CD14-positive monocyte (primary cell): ENCODE measurements at regions not wholly inside any gene's neighbourhood (a gene's known extent, or its start where the extent isn't known, plus 50 kb on each side); places are given as distances from the start of the nearest gene placed in this dataset.

Experiments
- DNase-seq, 3 donors: peaks; one replicate each; pipeline ENCODE4 v3.0.0-alpha.2; 2011 to 2022
- H2AFZ ChIP-seq: 2 replicates; pipeline ENCODE4 v1.6.0; 2012; ENCODE audit warnings: mild to moderate bottlenecking, low read depth, low read length, inconsistent platforms; ENCODE audit not compliant: insufficient read depth, poor library complexity, severe bottlenecking
- H3K27ac ChIP-seq, 2 donors: 1 replicate in 1 of 2; 2 replicates in 1 of 2; pipeline ENCODE4 v1.5.1; 2012 to 2013; ENCODE audit warnings: low read length in 2 of 2, control low read depth in 1 of 2, inconsistent platforms in 1 of 2, low read depth in 1 of 2, mild to moderate bottlenecking in 1 of 2
- H3K27me3 ChIP-seq, 2 donors: one replicate each; pipeline versions ENCODE4 v1.6.0 to v1.6.1; 2011 to 2013; ENCODE audit warnings: low read length in 2 of 2; ENCODE audit not compliant: control insufficient read depth in 2 of 2, insufficient read depth in 2 of 2
- H3K36me3 ChIP-seq, 2 donors: replicated peaks in 1 of 2; 1 replicate in 1 of 2; 2 replicates in 1 of 2; pipeline versions ENCODE4 v1.5.1 to v1.6.1; 2012 to 2013; ENCODE audit warnings: low read length in 2 of 2, control low read depth in 1 of 2, inconsistent platforms in 1 of 2, mild to moderate bottlenecking in 1 of 2; ENCODE audit not compliant: insufficient read depth in 2 of 2, control insufficient read depth in 1 of 2
- H3K4me1 ChIP-seq, 2 donors: 1 replicate in 1 of 2; 2 replicates in 1 of 2; pipeline versions ENCODE4 v1.5.1 to v1.6.1; 2012 to 2013; ENCODE audit warnings: low read length in 2 of 2, control low read depth in 1 of 2, inconsistent platforms in 1 of 2, mild to moderate bottlenecking in 1 of 2, moderate library complexity in 1 of 2; ENCODE audit not compliant: insufficient read depth in 2 of 2, control insufficient read depth in 1 of 2
- H3K4me2 ChIP-seq: replicated peaks from 2 replicates; pipeline ENCODE3; 2012; ENCODE audit warnings: low read length, moderate library complexity, mild to moderate bottlenecking; ENCODE audit not compliant: poor library complexity, severe bottlenecking; ENCODE audit errors: extremely low read depth
- H3K4me3 ChIP-seq, 3 experiments: fragments of 200-600 bp in 1 of 3; sonication (generic) in 1 of 3; replicated peaks in 1 of 3; 1 replicate in 2 of 3; 2 replicates in 1 of 3; pipeline ENCODE4 v1.5.1; 2011 to 2013; ENCODE audit warnings: low read length in 3 of 3, mild to moderate bottlenecking in 3 of 3, control low read depth in 2 of 3, low read depth in 2 of 3, inconsistent platforms in 1 of 3, moderate library complexity in 1 of 3
- H3K79me2 ChIP-seq: 2 replicates; pipeline ENCODE4 v1.6.0; 2012; ENCODE audit warnings: mild to moderate bottlenecking, control low read depth, inconsistent platforms, low read length, moderate library complexity; ENCODE audit not compliant: insufficient read depth
- H3K9ac ChIP-seq: 2 replicates; pipeline ENCODE4 v1.6.0; 2017; ENCODE audit warnings: low read length, mild to moderate bottlenecking; ENCODE audit not compliant: insufficient read depth, poor library complexity, severe bottlenecking
- H3K9me3 ChIP-seq, 2 donors: replicated peaks in 1 of 2; 1 replicate in 1 of 2; 2 replicates in 1 of 2; pipeline versions ENCODE4 v1.5.1 to v1.6.1; 2012 to 2013; ENCODE audit warnings: low read length in 2 of 2, control low read depth in 1 of 2; ENCODE audit not compliant: control insufficient read depth in 1 of 2, insufficient read depth in 1 of 2
- H4K20me1 ChIP-seq: 2 replicates; pipeline ENCODE4 v1.6.0; 2012; ENCODE audit warnings: mild to moderate bottlenecking, low read length, control low read depth, moderate library complexity; ENCODE audit not compliant: insufficient read depth
- H3K27ac Mint-ChIP-seq, 7 donors: one replicate each; pipeline ENCODE4 v1.8.0; 2020; ENCODE audit warnings: mild to moderate bottlenecking in 7 of 7, mixed read lengths in 7 of 7, moderate library complexity in 6 of 7, inconsistent platforms in 2 of 7
- H3K27me3 Mint-ChIP-seq, 3 donors: one replicate each; pipeline ENCODE4 v1.8.0; 2021 to 2022; ENCODE audit warnings: low read depth in 3 of 3, mild to moderate bottlenecking in 3 of 3, mixed read lengths in 3 of 3, moderate library complexity in 3 of 3, inconsistent platforms in 1 of 3
- H3K36me3 Mint-ChIP-seq, 2 donors: one replicate each; pipeline ENCODE4 v1.8.0; 2020; ENCODE audit warnings: mixed read lengths in 2 of 2, inconsistent platforms in 1 of 2, mild to moderate bottlenecking in 1 of 2
- H3K4me1 Mint-ChIP-seq: one replicate; pipeline ENCODE4 v1.8.0; 2020; ENCODE audit warnings: mild to moderate bottlenecking, mixed read lengths
- H3K4me3 Mint-ChIP-seq, 2 donors: one replicate each; pipeline ENCODE4 v1.8.0; 2020; ENCODE audit warnings: mild to moderate bottlenecking in 2 of 2, mixed read lengths in 2 of 2, moderate library complexity in 1 of 2
- H3K9me3 Mint-ChIP-seq, 7 donors: one replicate each; pipeline ENCODE4 v1.8.0; 2020 to 2022; ENCODE audit warnings: mixed read lengths in 7 of 7, mild to moderate bottlenecking in 6 of 7, moderate library complexity in 6 of 7, inconsistent platforms in 2 of 7
- CTCF ChIP-seq: fragments of 200-600 bp; IDR thresholded peaks from one replicate; pipeline ENCODE4 v1.8.0; 2022; ENCODE audit warnings: antibody characterized with exemption, mild to moderate bottlenecking
- WGBS: methylation state at CpG from one replicate; pipeline ENCODE4 v1.1.5; 2013; ENCODE audit warnings: missing lambda C conversion rate; ENCODE audit not compliant: insufficient coverage; 5-methylcytosine and 5-hydroxymethylcytosine counted together
- intact Hi-C, 2 donors: fragments of 100-400 bp; cut with micrococcal nuclease; formaldehyde crosslinking; loops; one replicate each; pipeline versions ENCODE4 v1.15.0 to v1.15.1; 2023

- no CpG with 5 or more reads among the region's 2 CpGs for WGBS
- no peaks in the 10 kb centered on the region for H3K36me3 Mint-ChIP-seq
- H3K36me3 ChIP-seq, result no peaks in the 10 kb centered on the region
- no peak for DNase-seq
- no peaks in the 10 kb centered on the region for H3K27me3 ChIP-seq
- H3K4me1 Mint-ChIP-seq, result no peaks in the 10 kb centered on the region
- intact Hi-C loops, result no loop called here
- H3K4me3 ChIP-seq, result no peak overlapping the region
- peaks cover 0 to 2% (median 0%) of the 10 kb centered on the region in 3 donors for H3K27me3 Mint-ChIP-seq
- no peak overlapping the region for H3K9ac ChIP-seq
- no peak overlapping the region for H3K4me2 ChIP-seq
- H3K4me3 Mint-ChIP-seq, result no peak overlapping the region
- H3K27ac ChIP-seq, result no peak overlapping the region
- no peaks in the 10 kb centered on the region for H4K20me1 ChIP-seq
- H2AFZ ChIP-seq, result no peak overlapping the region
- no peak overlapping the region for H3K27ac Mint-ChIP-seq
- no peaks in the 10 kb centered on the region for H3K4me1 ChIP-seq
- peaks cover 0 to 3% (median 2%) of the 10 kb centered on the region in 7 donors for H3K9me3 Mint-ChIP-seq
- H3K79me2 ChIP-seq, result no peaks in the 10 kb centered on the region
- H3K9me3 ChIP-seq, result peaks cover 0 to 7% of the 10 kb centered on the region in 2 donors
- no peak for TF ChIP-seq CTCF
Observed at GRCh38 chr18:38006541-38006940, 440.9 kb upstream of the CELF4 start.

GRCh38 chr18:37997695-37998094 is 432.1 kb upstream of the CELF4 start:
- Histone ChIP-seq H3K27me3 (no peaks in the 10 kb centered on the region), H2AFZ (no peak overlapping the region), H3K4me3 (no peak overlapping the region), H3K79me2 (no peaks in the 10 kb centered on the region), H3K9ac (no peak overlapping the region), H3K9me3 (no peaks in the 10 kb centered on the region), H3K27ac (no peak overlapping the region), H3K4me2 (no peak overlapping the region), H3K4me1 (no peaks in the 10 kb centered on the region), H3K36me3 (no peaks in the 10 kb centered on the region), H4K20me1 (no peaks in the 10 kb centered on the region)
- no CpG with 5 or more reads among the region's 1 CpG for WGBS
- Mint-ChIP-seq H3K4me3 (no peak overlapping the region), H3K4me1 (no peaks in the 10 kb centered on the region), H3K27me3 (no peaks in the 10 kb centered on the region), H3K9me3 (peaks cover 0 to 9% (median 5%) of the 10 kb centered on the region in 7 donors), H3K27ac (no peak overlapping the region), H3K36me3 (no peaks in the 10 kb centered on the region)
- TF ChIP-seq CTCF, result no peak
- no peak for DNase-seq
- intact Hi-C loops, result no loop called here
